ENCODE measurements at regions not wholly inside any gene's neighbourhood (a gene's known extent, or its start where the extent isn't known, plus 50 kb on each side); places are given as distances from the start of the nearest gene placed in this dataset.

GRCh38 chr1:177573901-177574300, 396.0 kb downstream of the SEC16B start:
- no peak for DNase-seq (ENCODE audit: low read depth)
- TF ChIP-seq CTCF (IDR thresholded peaks at IDR 0.05; ENCODE audit: low read depth, low read length) (no peak), POLR2A (IDR thresholded peaks at IDR 0.05; ENCODE audit: extremely low read depth, insufficient read length) (no peak), MYC (IDR thresholded peaks at IDR 0.05; ENCODE audit: low read depth, low read length) (no peak)
- TF ChIP-seq, protein P1, sequence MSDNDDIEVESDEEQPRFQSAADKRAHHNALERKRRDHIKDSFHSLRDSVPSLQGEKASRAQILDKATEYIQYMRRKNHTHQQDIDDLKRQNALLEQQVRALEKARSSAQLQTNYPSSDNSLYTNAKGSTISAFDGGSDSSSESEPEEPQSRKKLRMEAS (IDR thresholded peaks at IDR 0.05; ENCODE audit: low read depth, low read length): no peak
- H3K4me3 ChIP-seq (ENCODE audit: low read depth, low read length): no peak overlapping the region

DNA sequence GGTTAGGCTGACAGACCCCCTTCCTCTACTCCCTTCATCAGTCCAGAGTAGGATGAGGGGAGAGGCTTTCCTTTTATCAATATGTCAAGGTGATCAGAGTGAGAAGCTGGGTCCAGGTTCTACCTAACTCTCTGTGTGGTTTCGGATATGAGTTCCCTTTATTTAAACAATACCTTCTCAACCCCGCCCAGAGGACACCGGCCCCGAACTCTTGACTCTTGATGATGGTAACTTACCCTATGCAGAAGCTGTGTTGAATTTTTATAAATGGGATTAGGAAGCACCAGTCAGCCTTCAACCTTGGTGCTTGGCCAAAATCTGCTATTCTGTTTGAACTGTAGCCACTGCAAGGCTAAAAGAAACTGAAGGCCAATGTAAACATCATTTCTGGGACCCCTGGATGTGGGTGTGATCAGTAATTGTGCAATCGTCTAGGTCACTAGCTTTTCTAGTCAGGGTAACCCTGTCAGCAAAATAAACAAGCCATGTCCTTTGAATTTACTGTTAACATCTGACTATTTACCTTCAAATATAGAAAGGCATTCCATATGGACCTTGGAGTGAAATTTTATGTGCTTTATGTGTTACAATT, 398.3 kb downstream of the SEC16B start:
- H3K4me3 ChIP-seq (ENCODE audit: low read depth, low read length): no peak overlapping the region
- DNase-seq (ENCODE audit: low read depth): no peak
- no peak for TF ChIP-seq CTCF (IDR thresholded peaks at IDR 0.05; ENCODE audit: low read depth, low read length)
- TF ChIP-seq, protein P1 (IDR thresholded peaks at IDR 0.05; ENCODE audit: low read depth, low read length): no peak

- DNase-seq (ENCODE audit: low read depth): no peak
- no peak overlapping the region for H3K4me3 ChIP-seq (ENCODE audit: low read depth, low read length)
- TF ChIP-seq POLR2A (IDR thresholded peaks at IDR 0.05; ENCODE audit: extremely low read depth, insufficient read length) (no peak), CTCF (IDR thresholded peaks at IDR 0.05; ENCODE audit: low read depth, low read length) (no peak), MYC (IDR thresholded peaks at IDR 0.05; ENCODE audit: low read depth, low read length) (no peak)
- TF ChIP-seq, protein P1 (IDR thresholded peaks at IDR 0.05; ENCODE audit: low read depth, low read length): no peak
Observed at GRCh38 chr1:177571076-177571475, 398.8 kb downstream of the SEC16B start.

- DNase-seq (ENCODE audit: low read depth): no peak
- H3K4me3 ChIP-seq (ENCODE audit: low read depth, low read length): no peak overlapping the region
- TF ChIP-seq MYC (IDR thresholded peaks at IDR 0.05; ENCODE audit: low read depth, low read length) (no peak), POLR2A (IDR thresholded peaks at IDR 0.05; ENCODE audit: extremely low read depth, insufficient read length) (no peak), CTCF (IDR thresholded peaks at IDR 0.05; ENCODE audit: low read depth, low read length) (no peak)
- TF ChIP-seq, protein P1 (IDR thresholded peaks at IDR 0.05; ENCODE audit: low read depth, low read length): no peak
Observed at GRCh38 chr1:177569476-177569875, 398.7 kb downstream of the BRINP2 start.

GRCh38 chr1:177568622-177569021, 397.9 kb downstream of the BRINP2 start:
- peak; percentile 2 for DNase-seq (ENCODE audit: low read depth)
- TF ChIP-seq POLR2A (IDR thresholded peaks at IDR 0.05; ENCODE audit: extremely low read depth, insufficient read length) (no peak), MYC (IDR thresholded peaks at IDR 0.05; ENCODE audit: low read depth, low read length) (no peak), CTCF (IDR thresholded peaks at IDR 0.05; ENCODE audit: low read depth, low read length) (no peak)
- TF ChIP-seq, protein P1 (IDR thresholded peaks at IDR 0.05; ENCODE audit: low read depth, low read length): no peak
- no peak overlapping the region for H3K4me3 ChIP-seq (ENCODE audit: low read depth, low read length)
